Neural cell (in vitro differentiated cells): ENCODE measurements at regions not wholly inside any gene's neighbourhood (a gene's known extent, or its start where the extent isn't known, plus 50 kb on each side); places are given as distances from the start of the nearest gene placed in this dataset.

Experiments used
- H2AFZ ChIP-seq: fragments of 200-600, 300-800 bp; sonication (generic), shearing (Covaris generic); 2 replicates; pipeline ENCODE4 v1.6.0; 2014; ENCODE audit warnings: low read depth, mild to moderate bottlenecking, antibody characterized with exemption, low read length, moderate library complexity
- H3F3A ChIP-seq: fragments of 200-600 bp; shearing (Covaris generic); 2 replicates; pipeline ENCODE4 v1.6.1; 2016; ENCODE audit warnings: mild to moderate bottlenecking, moderate library complexity, mixed read lengths, antibody characterized with exemption, low read length; ENCODE audit not compliant: insufficient read depth, poor library complexity, severe bottlenecking
- H3K27ac ChIP-seq: fragments of 200-600, 300-800 bp; sonication (generic), shearing (Covaris generic); 2 replicates; pipeline ENCODE4 v1.5.1; 2014; ENCODE audit warnings: mild to moderate bottlenecking, low read length, moderate library complexity
- H3K27me3 ChIP-seq: fragments of 300-800, 200-600 bp; sonication (generic), shearing (Covaris generic); 2 replicates; pipeline ENCODE4 v1.6.0; 2014; ENCODE audit warnings: mild to moderate bottlenecking, low read depth, low read length, moderate library complexity; ENCODE audit not compliant: insufficient read depth
- H3K36me3 ChIP-seq: fragments of 300-800, 200-600 bp; sonication (generic), shearing (Covaris generic); 2 replicates; pipeline ENCODE4 v1.5.1; 2014; ENCODE audit warnings: mild to moderate bottlenecking, antibody characterized with exemption, low read length, moderate library complexity; ENCODE audit not compliant: insufficient read depth
- H3K4me2 ChIP-seq: fragments of 300-800, 200-600 bp; sonication (generic), shearing (Covaris generic); 2 replicates; pipeline ENCODE4 v1.6.0; 2014; ENCODE audit warnings: mild to moderate bottlenecking, low read length
- H3K4me3 ChIP-seq: fragments of 300-800, 200-600 bp; sonication (generic), shearing (Covaris generic); 2 replicates; pipeline ENCODE4 v1.5.1; 2014; ENCODE audit warnings: mild to moderate bottlenecking, low read length, moderate library complexity
- H3K79me2 ChIP-seq: fragments of 200-600 bp; shearing (Covaris generic); replicated peaks from 2 replicates; pipeline ENCODE4 v1.6.0; 2014; ENCODE audit warnings: mild to moderate bottlenecking, low read length, moderate library complexity; ENCODE audit not compliant: insufficient read depth
- H3K9ac ChIP-seq: fragments of 300-800, 200-600 bp; sonication (generic), shearing (Covaris generic); 2 replicates; pipeline ENCODE4 v1.6.1; 2016; ENCODE audit warnings: mild to moderate bottlenecking, low read length, mixed read lengths
- H3K9me2 ChIP-seq: fragments of 200-600 bp; shearing (Covaris generic); 2 replicates; pipeline ENCODE4 v1.6.1; 2016; ENCODE audit warnings: mild to moderate bottlenecking, low read length, mixed read lengths; ENCODE audit not compliant: insufficient read depth
- H3K9me3 ChIP-seq: fragments of 200-600, 300-800 bp; sonication (generic), shearing (Covaris generic); 2 replicates; pipeline ENCODE4 v1.6.1; 2016; ENCODE audit warnings: mild to moderate bottlenecking, mixed run types, low read length, moderate library complexity, mixed read lengths
- H4K20me1 ChIP-seq: fragments of 200-600 bp; shearing (Covaris generic); 2 replicates; pipeline ENCODE4 v1.6.1; 2016; ENCODE audit warnings: mild to moderate bottlenecking, mixed run types; ENCODE audit not compliant: insufficient read depth
- CTCF ChIP-seq: fragments of 450-650 bp; IDR thresholded peaks from 2 replicates; pipeline ENCODE4 v1.5.1; 2014; ENCODE audit warnings: antibody characterized with exemption, mild to moderate bottlenecking, moderate library complexity; ENCODE audit not compliant: poor library complexity, severe bottlenecking
- EP300 ChIP-seq: fragments of 450-650 bp; conservative IDR thresholded peaks from 2 replicates; pipeline ENCODE4 v1.6.1; 2014; ENCODE audit warnings: antibody characterized with exemption, mild to moderate bottlenecking, moderate library complexity; ENCODE audit not compliant: poor library complexity, severe bottlenecking
- EZH2 ChIP-seq: fragments of 200-600, 300-800 bp; shearing (Covaris generic), sonication (generic); IDR thresholded peaks from 2 replicates; pipeline ENCODE4 v1.6.1; 2014; ENCODE audit warnings: antibody characterized with exemption, low read length, borderline replicate concordance, mild to moderate bottlenecking; ENCODE audit not compliant: insufficient read depth, poor library complexity, severe bottlenecking
- MXI1 ChIP-seq: fragments of 450-650 bp; conservative IDR thresholded peaks from 2 replicates; pipeline ENCODE4 v1.6.1; 2014; ENCODE audit warnings: antibody characterized with exemption, mild to moderate bottlenecking; ENCODE audit not compliant: poor library complexity, severe bottlenecking
- POLR2AphosphoS5 ChIP-seq: IDR thresholded peaks from 2 replicates; pipeline ENCODE4 v1.6.1; 2012
- RAD21 ChIP-seq: fragments of 450-650 bp; conservative IDR thresholded peaks from 2 replicates; pipeline ENCODE4 v1.6.1; 2014; ENCODE audit warnings: antibody characterized with exemption, mild to moderate bottlenecking, moderate library complexity
- REST ChIP-seq: IDR thresholded peaks from 2 replicates; pipeline ENCODE4 v1.6.1; 2012; ENCODE audit warnings: borderline replicate concordance
- SMC3 ChIP-seq: fragments of 450-650 bp; conservative IDR thresholded peaks from 2 replicates; pipeline ENCODE4 v1.6.1; 2014; ENCODE audit warnings: antibody characterized with exemption, mild to moderate bottlenecking, moderate library complexity; ENCODE audit not compliant: poor library complexity
- TAF1 ChIP-seq: IDR thresholded peaks from 2 replicates; pipeline ENCODE4 v1.6.1; 2012; ENCODE audit warnings: low read depth

DNA sequence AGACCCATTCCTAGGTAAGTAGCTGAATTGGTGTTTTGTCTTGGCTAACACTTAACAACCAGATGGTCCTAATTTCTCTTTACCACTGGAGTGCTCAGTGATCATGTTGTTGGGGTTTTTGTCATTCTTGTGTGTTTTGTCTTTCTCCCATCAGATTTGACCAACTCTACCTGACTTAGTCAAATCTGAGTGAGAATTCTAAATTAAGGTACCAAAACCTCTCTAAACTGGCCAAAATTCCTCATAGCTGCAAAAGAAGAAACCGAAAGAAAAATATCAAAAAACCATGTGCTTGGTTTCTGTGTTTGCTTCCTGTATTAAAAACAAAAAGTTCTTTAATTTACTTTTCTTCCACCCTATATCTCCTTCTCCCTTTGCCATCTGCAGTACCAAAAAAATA, 350.7 kb upstream of the SPHKAP start:
- no peaks in the 10 kb centered on the region for H3F3A ChIP-seq
- no peaks in the 10 kb centered on the region for H3K9me2 ChIP-seq
- H3K36me3 ChIP-seq = no peaks in the 10 kb centered on the region
- no peaks in the 10 kb centered on the region for H3K27me3 ChIP-seq
- no peaks in the 10 kb centered on the region for H3K79me2 ChIP-seq
- no peaks in the 10 kb centered on the region for H3K9me3 ChIP-seq
- H3K4me3 ChIP-seq = no peak overlapping the region
- no peak overlapping the region for H3K9ac ChIP-seq
- no peak overlapping the region for H3K4me2 ChIP-seq
- no peak overlapping the region for H3K27ac ChIP-seq
- no peaks in the 10 kb centered on the region for H4K20me1 ChIP-seq
- TF ChIP-seq RAD21 (no peak), MXI1 (no peak), TAF1 (no peak), EZH2 (no peak), CTCF (no peak), SMC3 (no peak), EP300 (no peak), REST (no peak), POLR2AphosphoS5 (no peak)
- no peak overlapping the region for H2AFZ ChIP-seq

- H2AFZ ChIP-seq = no peak overlapping the region
- H3K4me2 ChIP-seq = no peak overlapping the region
- H3K9ac ChIP-seq = no peak overlapping the region
- H4K20me1 ChIP-seq = no peaks in the 10 kb centered on the region
- TF ChIP-seq EZH2 = no peak
- no peak for TF ChIP-seq REST
- no peak for TF ChIP-seq TAF1
- TF ChIP-seq SMC3 = no peak
- no peaks in the 10 kb centered on the region for H3F3A ChIP-seq
- H3K79me2 ChIP-seq = no peaks in the 10 kb centered on the region
- no peak overlapping the region for H3K27ac ChIP-seq
- no peaks in the 10 kb centered on the region for H3K9me2 ChIP-seq
- H3K27me3 ChIP-seq = no peaks in the 10 kb centered on the region
- H3K9me3 ChIP-seq = no peaks in the 10 kb centered on the region
- no peak overlapping the region for H3K4me3 ChIP-seq
- H3K36me3 ChIP-seq = no peaks in the 10 kb centered on the region
Measured at GRCh38 chr2:228527197-228527881, 345.9 kb upstream of the SPHKAP start.
